Smooth muscle cell (in vitro differentiated cells): ENCODE measurements at regions not wholly inside any gene's neighbourhood (a gene's known extent, or its start where the extent isn't known, plus 50 kb on each side); places are given as distances from the start of the nearest gene placed in this dataset.

Source experiments
- DNase-seq: peaks from one replicate; lab custom pipeline; 2025; ENCODE audit not compliant: unreplicated experiment; lab: John Stamatoyannopoulos, UW
- H2AFZ ChIP-seq: fragments of 200-600 bp; sonication (generic); 2 replicates; pipeline ENCODE4 v1.6.0; 2016; ENCODE audit warnings: antibody characterized with exemption, low read depth, mild to moderate bottlenecking
- H3F3A ChIP-seq: fragments of 200-600 bp; sonication (generic); 2 replicates; pipeline ENCODE4 v1.6.0; 2017; ENCODE audit warnings: antibody characterized with exemption, low read depth
- H3K27ac ChIP-seq: fragments of 200-600 bp; sonication (generic); 2 replicates; pipeline ENCODE4 v1.5.1; 2016; ENCODE audit warnings: low read depth, mild to moderate bottlenecking
- H3K27me3 ChIP-seq: fragments of 200-600 bp; sonication (generic); 2 replicates; pipeline ENCODE4 v1.6.1; 2016; ENCODE audit warnings: low read depth, mild to moderate bottlenecking
- H3K36me3 ChIP-seq: fragments of 200-600 bp; sonication (generic); 2 replicates; pipeline ENCODE4 v1.5.1; 2016; ENCODE audit warnings: low read depth
- H3K4me1 ChIP-seq: fragments of 200-600 bp; sonication (generic); 2 replicates; pipeline ENCODE4 v1.5.1; 2016; ENCODE audit warnings: low read depth
- H3K4me2 ChIP-seq: fragments of 200-600 bp; sonication (generic); 2 replicates; pipeline ENCODE4 v1.6.0; 2016; ENCODE audit warnings: mild to moderate bottlenecking
- H3K4me3 ChIP-seq: fragments of 200-600 bp; sonication (generic); 2 replicates; pipeline ENCODE4 v1.5.1; 2016; ENCODE audit warnings: mild to moderate bottlenecking
- H3K79me2 ChIP-seq: fragments of 200-600 bp; sonication (generic); 2 replicates; pipeline ENCODE4 v1.6.0; 2016; ENCODE audit warnings: low read depth, mild to moderate bottlenecking
- H3K9ac ChIP-seq: fragments of 200-600 bp; sonication (generic); 2 replicates; pipeline ENCODE4 v1.6.0; 2016; ENCODE audit warnings: low read depth
- H3K9me3 ChIP-seq: fragments of 200-600 bp; sonication (generic); replicated peaks from 2 replicates; pipeline ENCODE4 v1.5.1; 2016; ENCODE audit warnings: low read depth
- H4K20me1 ChIP-seq: fragments of 200-600 bp; sonication (generic); 2 replicates; pipeline ENCODE4 v1.6.0; 2016; ENCODE audit warnings: low read depth
- CTCF ChIP-seq: fragments of 200-600 bp; sonication (generic); IDR thresholded peaks from 2 replicates; pipeline ENCODE4 v1.5.1; 2017; ENCODE audit warnings: borderline replicate concordance, mild to moderate bottlenecking, antibody characterized with exemption; ENCODE audit not compliant: insufficient read depth, poor library complexity, severe bottlenecking
- WGBS: methylation state at CpG from one replicate; pipeline ENCODE4 v1.1.7; 2016; ENCODE audit warnings: low lambda C conversion rate; 5-methylcytosine and 5-hydroxymethylcytosine counted together

DNA sequence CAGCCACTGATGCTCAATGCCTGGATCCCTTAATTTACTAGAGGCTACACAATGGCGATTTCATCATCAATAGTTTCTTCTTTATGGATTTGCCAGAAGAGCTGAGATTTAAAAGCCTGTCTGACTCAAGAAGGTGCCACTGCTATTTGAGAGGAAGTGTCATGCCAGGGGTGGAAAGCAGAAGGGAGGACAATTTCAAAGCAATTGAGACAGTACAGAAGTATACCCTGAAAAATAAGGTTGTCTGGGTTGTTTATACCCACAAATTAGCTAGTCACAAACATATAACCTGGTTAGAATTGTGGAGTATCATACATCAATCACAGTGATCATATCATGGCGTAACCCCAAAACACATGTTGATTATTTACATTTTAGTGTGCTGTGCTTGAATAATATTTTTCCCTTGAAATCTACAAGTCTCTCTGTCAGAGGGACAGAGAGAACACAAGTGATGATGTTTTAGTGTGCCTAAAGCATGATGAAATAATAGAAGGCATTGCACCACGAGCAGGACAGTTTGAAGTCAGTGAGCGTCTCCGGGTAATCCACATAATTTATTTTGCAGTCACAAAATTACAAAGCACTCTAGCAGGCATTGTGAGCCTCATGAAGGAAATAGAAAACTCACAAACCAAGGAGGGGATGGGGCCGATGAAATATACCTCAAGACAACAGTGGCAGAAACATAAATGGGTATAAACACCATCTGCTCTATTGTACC lies 312.2 kb upstream of the SPRED2 start:
- no peaks in the 10 kb centered on the region for H4K20me1 ChIP-seq
- H3K27ac ChIP-seq: no peak overlapping the region
- peak overlapping the region; percentile 45 for H2AFZ ChIP-seq
- H3K27me3 ChIP-seq: no peaks in the 10 kb centered on the region
- no peaks in the 10 kb centered on the region for H3K79me2 ChIP-seq
- DNase-seq: no peak
- H3K4me3 ChIP-seq: no peak overlapping the region
- H3K36me3 ChIP-seq: no peaks in the 10 kb centered on the region
- no peaks in the 10 kb centered on the region for H3F3A ChIP-seq
- 64% methylated on average over 6 of the region's 6 CpGs for WGBS
- peaks cover 13% of the 10 kb centered on the region for H3K4me1 ChIP-seq
- H3K9me3 ChIP-seq: no peaks in the 10 kb centered on the region
- no peak overlapping the region for H3K4me2 ChIP-seq
- no peak for TF ChIP-seq CTCF
- no peak overlapping the region for H3K9ac ChIP-seq

GRCh38 chr2:65742977-65743376 lies 310.6 kb upstream of the SPRED2 start:
- Histone ChIP-seq H3K27ac (no peak overlapping the region), H3K36me3 (no peaks in the 10 kb centered on the region), H3K4me1 (peaks cover 13% of the 10 kb centered on the region), H4K20me1 (no peaks in the 10 kb centered on the region), H3K9ac (no peak overlapping the region), H3K4me2 (no peak overlapping the region), H3K9me3 (no peaks in the 10 kb centered on the region), H3F3A (no peaks in the 10 kb centered on the region), H3K79me2 (no peaks in the 10 kb centered on the region), H3K27me3 (no peaks in the 10 kb centered on the region), H3K4me3 (no peak overlapping the region), H2AFZ (no peak overlapping the region)
- no peak for DNase-seq
- TF ChIP-seq CTCF: no peak
- 91% methylated on average over 1 of the region's 1 CpG for WGBS

- Histone ChIP-seq H3K4me1 (no peaks in the 10 kb centered on the region), H3K36me3 (no peaks in the 10 kb centered on the region), H3K4me3 (no peak overlapping the region), H3K9me3 (no peaks in the 10 kb centered on the region), H4K20me1 (no peaks in the 10 kb centered on the region), H3K9ac (no peak overlapping the region), H3K79me2 (no peaks in the 10 kb centered on the region), H3K27ac (no peak overlapping the region), H2AFZ (no peak overlapping the region), H3F3A (no peaks in the 10 kb centered on the region), H3K27me3 (no peaks in the 10 kb centered on the region), H3K4me2 (no peak overlapping the region)
- TF ChIP-seq CTCF: no peak
- no peak for DNase-seq
- 91% methylated on average over 1 of the region's 1 CpG for WGBS
Measured at GRCh38 chr2:65739927-65740326, 307.5 kb upstream of the SPRED2 start.

- Histone ChIP-seq H3K36me3 (no peaks in the 10 kb centered on the region), H3K79me2 (no peaks in the 10 kb centered on the region), H3K9ac (no peak overlapping the region), H4K20me1 (no peaks in the 10 kb centered on the region), H2AFZ (no peak overlapping the region), H3K27ac (no peak overlapping the region), H3K4me1 (no peaks in the 10 kb centered on the region), H3K4me3 (no peak overlapping the region), H3K27me3 (no peaks in the 10 kb centered on the region), H3F3A (no peaks in the 10 kb centered on the region), H3K9me3 (no peaks in the 10 kb centered on the region), H3K4me2 (no peak overlapping the region)
- no peak for TF ChIP-seq CTCF
- DNase-seq: no peak
- WGBS: 90% methylated on average over 4 of the region's 4 CpGs
Measured at GRCh38 chr2:65737452-65738011, 305.1 kb upstream of the SPRED2 start.
